GM12878 (cell line): ENCODE measurements at regions not wholly inside any gene's neighbourhood (a gene's known extent, or its start where the extent isn't known, plus 50 kb on each side); places are given as distances from the start of the nearest gene placed in this dataset.

Experiments used
- ATAC-seq: fragments of 200-7000 bp; cut with Tn5 transposase; 3 replicates; pipeline ENCODE4 v1.9.1; 2020; ENCODE audit warnings: mild to moderate bottlenecking, moderate library complexity
- BruUV-seq: library from RNA; stranded (reverse); fragments of 400-500 nt; replicated peaks from 2 replicates; lab custom pipeline; 2021; lab: Mats Ljungman, UMichigan
- CTCF ChIA-PET: fragments of 300-600 bp; sonication (Branson Sonifier 250); formaldehyde crosslinking; extraction: SDS; loops from one replicate; lab custom pipeline; 2021; ENCODE audit warnings: inconsistent platforms; lab: Yijun Ruan, JAX
- POLR2A ChIA-PET: fragments of 350-600 bp; formaldehyde crosslinking; extraction: SDS; loops from one replicate; lab custom pipeline; 2021; ENCODE audit warnings: inconsistent platforms; lab: Charles Lee
- RAD21 ChIA-PET: fragments of 300-600 bp; sonication (Branson Sonifier 250); formaldehyde crosslinking; loops from one replicate; lab custom pipeline; 2023; ENCODE audit warnings: antibody characterized with exemption; ENCODE audit not compliant: unreplicated experiment; lab: Charles Lee
- SMC1A ChIA-PET: fragments of 300-600 bp; sonication (Branson Sonifier 250); formaldehyde crosslinking; loops from one replicate; lab custom pipeline; 2023; ENCODE audit not compliant: unreplicated experiment, uncharacterized antibody; lab: Charles Lee
- DNase-seq: peaks from one replicate; pipeline ENCODE4 v3.0.0-alpha.2; 2011; ENCODE audit warnings: low read depth, low spot score
- FAIRE-seq: peaks from 3 replicates; lab custom pipeline; 2011; peaks lifted over from hg19 to GRCh38; lab: Jason Lieb, UNC
- H2AFZ ChIP-seq: 2 replicates; pipeline ENCODE4 v1.6.0; 2011; ENCODE audit warnings: low read depth, low read length, control low read depth; ENCODE audit not compliant: control insufficient read depth
- H3K27ac ChIP-seq: 2 replicates; pipeline ENCODE4 v1.5.1; 2011; ENCODE audit warnings: control low read depth; ENCODE audit not compliant: control insufficient read depth, insufficient read depth
- H3K27me3 ChIP-seq, 2 experiments: replicated peaks in 1 of 2; 2 replicates each; pipeline versions ENCODE4 v1.6.0 to v1.6.1; 2011; ENCODE audit warnings: low read length in 1 of 2; ENCODE audit not compliant: control insufficient read depth in 2 of 2, insufficient read depth in 2 of 2
- H3K36me3 ChIP-seq, 2 experiments: 2 replicates each; pipeline ENCODE4 v1.5.1; 2011; ENCODE audit warnings: low read length in 1 of 2; ENCODE audit not compliant: control insufficient read depth in 2 of 2, insufficient read depth in 2 of 2
- H3K4me1 ChIP-seq: 2 replicates; pipeline ENCODE4 v1.6.1; 2011; ENCODE audit warnings: mild to moderate bottlenecking, low read length, moderate library complexity, mixed read lengths; ENCODE audit not compliant: control insufficient read depth, insufficient read depth
- H3K4me2 ChIP-seq: 2 replicates; pipeline ENCODE4 v1.6.0; 2011; ENCODE audit warnings: control low read depth; ENCODE audit not compliant: control insufficient read depth, insufficient read depth
- H3K4me3 ChIP-seq: fragments of 200-600 bp; sonication (generic); 2 replicates; pipeline ENCODE4 v1.5.1; 2016
- H3K79me2 ChIP-seq: 2 replicates; pipeline ENCODE4 v1.6.0; 2011; ENCODE audit warnings: low read length; ENCODE audit not compliant: control insufficient read depth, insufficient read depth
- H3K9ac ChIP-seq: 2 replicates; pipeline ENCODE4 v1.8.0; 2011; ENCODE audit warnings: low read length, control low read depth, mixed read lengths; ENCODE audit not compliant: control insufficient read depth, insufficient read depth
- H3K9me3 ChIP-seq: replicated peaks from 3 replicates; pipeline ENCODE4 v1.5.1; 2011; ENCODE audit warnings: mild to moderate bottlenecking, low read length; ENCODE audit not compliant: control insufficient read depth, insufficient read depth
- H4K20me1 ChIP-seq: 2 replicates; pipeline ENCODE4 v1.6.0; 2011; ENCODE audit not compliant: control insufficient read depth, insufficient read depth
- CBX5 ChIP-seq: sonication (generic); IDR thresholded peaks from 2 replicates; pipeline ENCODE4 v1.6.1; 2016; ENCODE audit warnings: low read depth, moderate library complexity, mild to moderate bottlenecking, inconsistent platforms
- CEBPB ChIP-seq, 2 experiments: fragments of 150-350 bp in 1 of 2; IDR thresholded peaks; 2 replicates each; pipeline ENCODE4 v1.6.1; 2012 to 2014; ENCODE audit warnings: low read depth in 2 of 2, low read length in 2 of 2, borderline replicate concordance in 1 of 2, inconsistent platforms in 1 of 2
- EZH2 ChIP-seq: IDR thresholded peaks from 2 replicates; pipeline ENCODE4 v1.6.1; 2012; ENCODE audit warnings: low read depth, mild to moderate bottlenecking, control low read depth, inconsistent platforms, low read length, borderline replicate concordance; ENCODE audit not compliant: control insufficient read depth
- HDGF ChIP-seq: fragments of 450-650 bp; IDR thresholded peaks from 2 replicates; pipeline ENCODE4 v1.6.1; 2016; ENCODE audit warnings: antibody characterized with exemption
- NR2C2 ChIP-seq: IDR thresholded peaks from 2 replicates; pipeline ENCODE4 v1.6.1; 2011; ENCODE audit warnings: borderline replicate concordance, low read depth; ENCODE audit not compliant: control insufficient read depth, insufficient read length
- TAF1 ChIP-seq: IDR thresholded peaks from 2 replicates; pipeline ENCODE4 v1.6.1; 2011; ENCODE audit warnings: mild to moderate bottlenecking, low read depth, low read length, borderline replicate concordance
- TCF7 ChIP-seq: IDR thresholded peaks from 2 replicates; pipeline ENCODE4 v1.6.1; 2014; ENCODE audit warnings: antibody characterized with exemption, borderline replicate concordance
- WGBS: methylation state at CpG from one replicate; pipeline ENCODE4 v1.1.6; 2016; ENCODE audit warnings: low lambda C conversion rate; ENCODE audit not compliant: insufficient replicate concordance, insufficient coverage; ENCODE audit errors: missing lambda C conversion rate; 5-methylcytosine and 5-hydroxymethylcytosine counted together
- in situ Hi-C: fragments of 300-500 bp; cut with MboI; formaldehyde crosslinking; loops from 9 replicates; pipeline ENCODE4 v1.14.3; 2018; ENCODE audit warnings: mixed read lengths
- intact Hi-C: fragments of 100-400 bp; cut with micrococcal nuclease; formaldehyde crosslinking; loops from one replicate; pipeline ENCODE4 v1.14.2; 2022; ENCODE audit not compliant: unreplicated experiment

- in situ Hi-C loops (no loop called here), intact Hi-C loops (loop anchor here (10.0 kb wide), 1 partner anchor 371 kb away; the partner anchor contains the start of gene C11orf96)
- Histone ChIP-seq H3K27me3 (peaks cover 18 to 33% of the 10 kb centered on the region in 2 experiments), H3K4me2 (no peak overlapping the region), H3K9me3 (no peaks in the 10 kb centered on the region), H3K9ac (no peak overlapping the region), H3K4me1 (no peaks in the 10 kb centered on the region), H2AFZ (no peak overlapping the region), H3K4me3 (no peak overlapping the region), H3K27ac (no peak overlapping the region), H3K79me2 (no peaks in the 10 kb centered on the region), H3K36me3 (no peaks in the 10 kb centered on the region), H4K20me1 (no peaks in the 10 kb centered on the region)
- no TSS peak for BruUV-seq
- ChIA-PET POLR2A (no interaction called here), RAD21 (interaction anchor here (0.8 to 3.0 kb wide), 2 partner anchors 60 to 278 kb away, joined by 3 to 15 read pairs; no protein-coding TSS in a partner anchor), CTCF (interaction anchor here (1.0 to 2.9 kb wide), 8 partner anchors 9 to 296 kb away, joined by 3 to 31 read pairs (median 4); no protein-coding TSS in a partner anchor), SMC1A (interaction anchor here (1.2 to 1.8 kb wide), 3 partner anchors 20 to 277 kb away, joined by 3 to 9 read pairs (median 4); no protein-coding TSS in a partner anchor)
- FAIRE-seq, result no peak
- no peak for ATAC-seq
- TF ChIP-seq HDGF (no peak), TAF1 (no peak), CEBPB (IDR thresholded peaks at IDR 0.05; ENCODE audit: borderline replicate concordance in 1 of 2, low read depth in 2 of 2, low read length in 2 of 2) (no peak)
- WGBS, result 37% methylated on average over 5 of the region's 5 CpGs
- DNase-seq, result no peak
Measured at GRCh38 chr11:43573873-43574272, 106.7 kb upstream of the HSD17B12 start.

GRCh38 chr11:43574411-43574810 lies 106.1 kb upstream of the HSD17B12 start:
- intact Hi-C loops, result loop anchor here (10.0 kb wide), 1 partner anchor 370 kb away; the partner anchor contains the start of gene C11orf96
- Histone ChIP-seq H3K27me3 (peaks cover 18 to 33% of the 10 kb centered on the region in 2 experiments), H3K4me2 (no peak overlapping the region), H3K4me3 (no peak overlapping the region), H3K9ac (no peak overlapping the region), H3K4me1 (no peaks in the 10 kb centered on the region), H3K9me3 (no peaks in the 10 kb centered on the region), H3K27ac (no peak overlapping the region), H2AFZ (no peak overlapping the region), H3K79me2 (no peaks in the 10 kb centered on the region), H3K36me3 (no peaks in the 10 kb centered on the region), H4K20me1 (no peaks in the 10 kb centered on the region)
- ChIA-PET RAD21 (interaction anchor here (0.8 to 3.0 kb wide), 2 partner anchors 61 to 277 kb away, joined by 3 to 15 read pairs; no protein-coding TSS in a partner anchor), CTCF (interaction anchor here (1.0 to 2.9 kb wide), 7 partner anchors 9 to 295 kb away, joined by 3 to 31 read pairs (median 4); no protein-coding TSS in a partner anchor), POLR2A (no interaction called here), SMC1A (interaction anchor here (1.2 to 1.5 kb wide), 2 partner anchors 208 to 277 kb away, joined by 3 to 9 read pairs; no protein-coding TSS in a partner anchor)
- DNase-seq (no peak), FAIRE-seq (no peak), ATAC-seq (no peak)
- in situ Hi-C loops, result no loop called here
- 40% methylated on average over 1 of the region's 1 CpG for WGBS
- BruUV-seq, result no TSS peak
- TF ChIP-seq TAF1, result no peak
- no peak for TF ChIP-seq EZH2
- no peak for TF ChIP-seq NR2C2
- TF ChIP-seq TCF7, result no peak
- TF ChIP-seq CBX5, result no peak
- TF ChIP-seq, all 136 proteins: peak for 0
